ENCODE measurements at regions not wholly inside any gene's neighbourhood (a gene's known extent, or its start where the extent isn't known, plus 50 kb on each side); places are given as distances from the start of the nearest gene placed in this dataset.

- DNase-seq (ENCODE audit: low spot score) = no peak
These were observed 303.4 kb downstream of the KCNC2 start for GRCh38 chr12:74906224-74906623.

GRCh38 chr12:74910831-74911230, 298.8 kb downstream of the KCNC2 start:
- DNase-seq (ENCODE audit: low spot score) = no peak

- no peak for DNase-seq (ENCODE audit: low spot score)
These were observed 295.3 kb downstream of the KCNC2 start for GRCh38 chr12:74914378-74914777.

GRCh38 chr12:74915718-74916117, 293.9 kb downstream of the KCNC2 start:
- no peak for DNase-seq (ENCODE audit: low spot score)

GRCh38 chr12:74917743-74918142, 291.9 kb downstream of the KCNC2 start:
- no peak for DNase-seq (ENCODE audit: low spot score)

- DNase-seq (ENCODE audit: low spot score) = no peak
These were observed 291.3 kb downstream of the KCNC2 start for GRCh38 chr12:74918291-74918690.

GRCh38 chr12:74922117-74922516, 287.5 kb downstream of the KCNC2 start:
- no peak for DNase-seq (ENCODE audit: low spot score)

- DNase-seq (ENCODE audit: low spot score) = no peak
These were observed 287.0 kb downstream of the KCNC2 start for GRCh38 chr12:74922642-74923041.

- DNase-seq (ENCODE audit: low spot score) = no peak
These were observed 268.0 kb downstream of the KCNC2 start for GRCh38 chr12:74941670-74942069.

GRCh38 chr12:74945771-74946198, 263.9 kb downstream of the KCNC2 start:
- DNase-seq (ENCODE audit: low spot score) = no peak

- DNase-seq (ENCODE audit: low spot score) = no peak
These were observed 255.9 kb downstream of the KCNC2 start for GRCh38 chr12:74953697-74954096.

- DNase-seq (ENCODE audit: low spot score) = no peak
These were observed 252.4 kb downstream of the KCNC2 start for GRCh38 chr12:74957231-74957630.

GRCh38 chr12:74957634-74958033, 252.0 kb downstream of the KCNC2 start:
- DNase-seq (ENCODE audit: low spot score) = no peak

GRCh38 chr12:74959657-74960056, 250.0 kb downstream of the KCNC2 start:
- no peak for DNase-seq (ENCODE audit: low spot score)

GRCh38 chr12:74963304-74963703, 246.3 kb downstream of the KCNC2 start:
- DNase-seq (ENCODE audit: low spot score) = no peak

GRCh38 chr12:74963867-74964331, 245.7 kb downstream of the KCNC2 start:
- no peak for DNase-seq (ENCODE audit: low spot score)

GRCh38 chr12:74964390-74964789, 245.2 kb downstream of the KCNC2 start:
- DNase-seq (ENCODE audit: low spot score) = no peak

- no peak for DNase-seq (ENCODE audit: low spot score)
These were observed 238.4 kb downstream of the KCNC2 start for GRCh38 chr12:74971201-74971600.

- DNase-seq (ENCODE audit: low spot score) = no peak
These were observed 231.7 kb downstream of the KCNC2 start for GRCh38 chr12:74977832-74978481.

GRCh38 chr12:74980510-74980909, 229.1 kb downstream of the KCNC2 start:
- DNase-seq (ENCODE audit: low spot score) = no peak

- no peak for DNase-seq (ENCODE audit: low spot score)
These were observed 228.1 kb downstream of the KCNC2 start for GRCh38 chr12:74981541-74981940.

GRCh38 chr12:74983917-74984316, 225.7 kb downstream of the KCNC2 start:
- no peak for DNase-seq (ENCODE audit: low spot score)

- no peak for DNase-seq (ENCODE audit: low spot score)
These were observed 225.0 kb downstream of the KCNC2 start for GRCh38 chr12:74984631-74985030.

GRCh38 chr12:74985293-74985985, 224.2 kb downstream of the KCNC2 start:
- DNase-seq (ENCODE audit: low spot score) = no peak
